ENCODE measurements at regions not wholly inside any gene's neighbourhood (a gene's known extent, or its start where the extent isn't known, plus 50 kb on each side); places are given as distances from the start of the nearest gene placed in this dataset.

GRCh38 chr6:71567562-71567961 lies 279.0 kb downstream of the OGFRL1 start:
- Histone ChIP-seq H3K27ac (no peak overlapping the region), H3K4me1 (replicated peaks in 1 of 2) (no peaks in the 10 kb centered on the region), H3K4me3 (no peak overlapping the region)
- in situ Hi-C loops (cut with MboI; ENCODE audit: low pct_unique_long_range_greater_than_20kb in 2 of 9, low sequenced_read_pairs in 9 of 9, unreplicated experiment in 9 of 9) = no loop called here
- no peak for ATAC-seq (replicated peaks in 6 of 8)

GRCh38 chr6:71577766-71578165 lies 289.2 kb downstream of the OGFRL1 start:
- Histone ChIP-seq H3K4me1 (replicated peaks in 1 of 2) (no peaks in the 10 kb centered on the region), H3K27ac (no peak overlapping the region), H3K4me3 (no peak overlapping the region)
- in situ Hi-C loops (cut with MboI; ENCODE audit: low pct_unique_long_range_greater_than_20kb in 2 of 9, low sequenced_read_pairs in 9 of 9, unreplicated experiment in 9 of 9) = no loop called here
- no peak for ATAC-seq (replicated peaks in 6 of 8)

GRCh38 chr6:71579902-71580301 lies 291.3 kb downstream of the OGFRL1 start:
- H3K4me1 ChIP-seq (replicated peaks in 1 of 2) = no peaks in the 10 kb centered on the region
- in situ Hi-C loops (cut with MboI; ENCODE audit: low pct_unique_long_range_greater_than_20kb in 2 of 9, low sequenced_read_pairs in 9 of 9, unreplicated experiment in 9 of 9) = no loop called here
- no peak overlapping the region for H3K4me3 ChIP-seq
- H3K27ac ChIP-seq = no peak overlapping the region
- no peak for ATAC-seq (replicated peaks in 6 of 8)
- 14 to 100% (median 80%) methylated on average over 1 of the region's 1 CpG for WGBS, 10 experiments

GRCh38 chr6:71582820-71583219 lies 294.2 kb downstream of the OGFRL1 start:
- Histone ChIP-seq H3K4me1 (replicated peaks in 1 of 2) (no peaks in the 10 kb centered on the region), H3K27ac (no peak overlapping the region), H3K4me3 (no peak overlapping the region)
- 0 to 100% (median 61%) methylated on average over 1 of the region's 1 CpG; no CpG with 5 or more reads in 2 of the 10 experiments for WGBS, 10 experiments
- in situ Hi-C loops (cut with MboI; ENCODE audit: low pct_unique_long_range_greater_than_20kb in 2 of 9, low sequenced_read_pairs in 9 of 9, unreplicated experiment in 9 of 9) = no loop called here
- ATAC-seq (replicated peaks in 6 of 8) = peak in 1 of 8 experiments; percentile 56

GRCh38 chr6:71584712-71585436 lies 296.3 kb downstream of the OGFRL1 start:
- no peak overlapping the region for H3K27ac ChIP-seq
- WGBS, 10 experiments = 92 to 100% (median 95%) methylated on average over 2 to 18 of the region's 44 CpGs; no CpG with 5 or more reads in 5 of the 10 experiments
- H3K4me1 ChIP-seq (replicated peaks in 1 of 2) = no peaks in the 10 kb centered on the region
- ATAC-seq (replicated peaks in 6 of 8) = no peak
- no peak overlapping the region for H3K4me3 ChIP-seq
- in situ Hi-C loops (cut with MboI; ENCODE audit: low pct_unique_long_range_greater_than_20kb in 2 of 9, low sequenced_read_pairs in 9 of 9, unreplicated experiment in 9 of 9) = no loop called here

- in situ Hi-C loops (cut with MboI; ENCODE audit: low pct_unique_long_range_greater_than_20kb in 2 of 9, low sequenced_read_pairs in 9 of 9, unreplicated experiment in 9 of 9) = no loop called here
These were observed 296.9 kb downstream of the OGFRL1 start for GRCh38 chr6:71585472-71585871.

GRCh38 chr6:71588490-71588889 lies 297.9 kb upstream of the RIMS1 start:
- no peak for ATAC-seq (replicated peaks in 6 of 8)
- in situ Hi-C loops (cut with MboI; ENCODE audit: low pct_unique_long_range_greater_than_20kb in 2 of 9, low sequenced_read_pairs in 9 of 9, unreplicated experiment in 9 of 9) = no loop called here
- Histone ChIP-seq H3K27ac (no peak overlapping the region), H3K4me1 (replicated peaks in 1 of 2) (no peaks in the 10 kb centered on the region), H3K4me3 (no peak overlapping the region)
- 40 to 100% (median 79%) methylated on average over 1 to 14 of the region's 28 CpGs; no CpG with 5 or more reads in 2 of the 10 experiments for WGBS, 10 experiments

More at GRCh38 chr6:71585472-71585871, 296.9 kb downstream of the OGFRL1 start:
- H3K27ac ChIP-seq = no peak overlapping the region
- H3K4me3 ChIP-seq = no peak overlapping the region
- no peaks in the 10 kb centered on the region for H3K4me1 ChIP-seq (replicated peaks in 1 of 2)
- ATAC-seq (replicated peaks in 6 of 8) = no peak
- WGBS, 10 experiments = 92 to 97% methylated on average over 2 to 15 of the region's 23 CpGs; no CpG with 5 or more reads in 8 of the 10 experiments

GRCh38 chr6:71589254-71589653 lies 297.1 kb upstream of the RIMS1 start:
- WGBS, 10 experiments = 10 to 94% (median 79%) methylated on average over 1 to 5 of the region's 5 CpGs
- no peak overlapping the region for H3K4me3 ChIP-seq
- H3K27ac ChIP-seq = no peak overlapping the region
- no peak for ATAC-seq (replicated peaks in 6 of 8)
- H3K4me1 ChIP-seq (replicated peaks in 1 of 2) = no peaks in the 10 kb centered on the region
- in situ Hi-C loops (cut with MboI; ENCODE audit: low pct_unique_long_range_greater_than_20kb in 2 of 9, low sequenced_read_pairs in 9 of 9, unreplicated experiment in 9 of 9) = no loop called here

- no peak overlapping the region for H3K27ac ChIP-seq
- no peak overlapping the region for H3K4me3 ChIP-seq
- ATAC-seq (replicated peaks in 6 of 8) = no peak
- no peaks in the 10 kb centered on the region for H3K4me1 ChIP-seq (replicated peaks in 1 of 2)
- in situ Hi-C loops (cut with MboI; ENCODE audit: low pct_unique_long_range_greater_than_20kb in 2 of 9, low sequenced_read_pairs in 9 of 9, unreplicated experiment in 9 of 9) = no loop called here
These were observed 293.7 kb upstream of the RIMS1 start for GRCh38 chr6:71592643-71593042.

GRCh38 chr6:71599359-71599758 lies 287.0 kb upstream of the RIMS1 start:
- H3K4me1 ChIP-seq (replicated peaks in 1 of 2) = no peaks in the 10 kb centered on the region
- no peak for ATAC-seq (replicated peaks in 6 of 8)
- in situ Hi-C loops (cut with MboI; ENCODE audit: low pct_unique_long_range_greater_than_20kb in 2 of 9, low sequenced_read_pairs in 9 of 9, unreplicated experiment in 9 of 9) = no loop called here
- H3K4me3 ChIP-seq = no peak overlapping the region
- H3K27ac ChIP-seq = no peak overlapping the region

- 10 to 100% (median 86%) methylated on average over 1 to 2 of the region's 2 CpGs for WGBS, 10 experiments
- in situ Hi-C loops (cut with MboI; ENCODE audit: low pct_unique_long_range_greater_than_20kb in 2 of 9, low sequenced_read_pairs in 9 of 9, unreplicated experiment in 9 of 9) = loop anchor here in 2 of 9 experiments (25.0 kb wide), 1 partner anchor 485 kb away; no protein-coding TSS in a partner anchor
- Histone ChIP-seq H3K4me1 (replicated peaks in 1 of 2) (no peaks in the 10 kb centered on the region), H3K27ac (no peak overlapping the region), H3K4me3 (no peak overlapping the region)
- no peak for ATAC-seq (replicated peaks in 6 of 8)
These were observed 283.9 kb upstream of the RIMS1 start for GRCh38 chr6:71602385-71603007.

GRCh38 chr6:71603021-71603420 lies 283.3 kb upstream of the RIMS1 start:
- no peak overlapping the region for H3K27ac ChIP-seq
- in situ Hi-C loops (cut with MboI; ENCODE audit: low pct_unique_long_range_greater_than_20kb in 2 of 9, low sequenced_read_pairs in 9 of 9, unreplicated experiment in 9 of 9) = loop anchor here in 2 of 9 experiments (25.0 kb wide), 1 partner anchor 484 kb away; no protein-coding TSS in a partner anchor
- ATAC-seq (replicated peaks in 6 of 8) = no peak
- no peaks in the 10 kb centered on the region for H3K4me1 ChIP-seq (replicated peaks in 1 of 2)
- no peak overlapping the region for H3K4me3 ChIP-seq

GRCh38 chr6:71608646-71609045 lies 277.7 kb upstream of the RIMS1 start:
- peak in 2 of 8 experiments; percentile 54 to 55 for ATAC-seq (replicated peaks in 6 of 8)

GRCh38 chr6:71619836-71620235 lies 266.5 kb upstream of the RIMS1 start:
- in situ Hi-C loops (cut with MboI; ENCODE audit: low pct_unique_long_range_greater_than_20kb in 2 of 9, low sequenced_read_pairs in 9 of 9, unreplicated experiment in 9 of 9) = loop anchor here in 2 of 9 experiments (25.0 kb wide), 1 partner anchor 467 kb away; no protein-coding TSS in a partner anchor
- no peak overlapping the region for H3K27ac ChIP-seq
- WGBS, 10 experiments = 43 to 92% (median 68%) methylated on average over 1 to 4 of the region's 4 CpGs; no CpG with 5 or more reads in 2 of the 10 experiments
- no peak overlapping the region for H3K4me3 ChIP-seq
- ATAC-seq (replicated peaks in 6 of 8) = no peak
- H3K4me1 ChIP-seq (replicated peaks in 1 of 2) = no peaks in the 10 kb centered on the region

More at GRCh38 chr6:71608646-71609045, 277.7 kb upstream of the RIMS1 start:
- Histone ChIP-seq H3K4me3 (no peak overlapping the region), H3K27ac (no peak overlapping the region), H3K4me1 (replicated peaks in 1 of 2) (no peaks in the 10 kb centered on the region)
- in situ Hi-C loops (cut with MboI; ENCODE audit: low pct_unique_long_range_greater_than_20kb in 2 of 9, low sequenced_read_pairs in 9 of 9, unreplicated experiment in 9 of 9) = loop anchor here in 2 of 9 experiments (25.0 kb wide), 1 partner anchor 479 kb away; no protein-coding TSS in a partner anchor
- 0 to 100% (median 88%) methylated on average over 1 of the region's 1 CpG; no CpG with 5 or more reads in 4 of the 10 experiments for WGBS, 10 experiments
